CMK (cell line): ENCODE measurements at regions not wholly inside any gene's neighbourhood (a gene's known extent, or its start where the extent isn't known, plus 50 kb on each side); places are given as distances from the start of the nearest gene placed in this dataset.

Source experiments
- DNase-seq: peaks from one replicate; pipeline ENCODE4 v3.0.0-alpha.2; 2010; ENCODE audit warnings: low read depth

DNA sequence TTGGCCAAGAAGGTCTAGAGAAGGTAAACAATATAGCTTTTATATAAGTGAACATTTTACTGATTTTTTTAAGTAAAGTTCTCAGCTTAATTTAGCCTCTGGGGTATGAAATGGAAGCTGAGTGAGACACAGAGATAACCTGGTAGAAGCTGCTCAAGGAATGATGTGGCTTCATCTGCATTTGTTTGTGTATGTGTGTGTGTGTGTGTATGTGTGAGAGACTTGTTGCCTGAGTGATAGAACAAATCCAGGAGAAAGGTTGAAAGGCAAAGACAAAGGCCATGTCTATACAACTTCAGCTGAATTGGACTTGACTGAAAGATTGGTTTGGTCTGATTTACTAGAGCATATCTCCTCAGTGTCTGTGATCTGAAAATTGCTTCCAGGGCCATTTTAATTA is 63.6 kb downstream of the PCDH7 start:
- DNase-seq = no peak

DNA sequence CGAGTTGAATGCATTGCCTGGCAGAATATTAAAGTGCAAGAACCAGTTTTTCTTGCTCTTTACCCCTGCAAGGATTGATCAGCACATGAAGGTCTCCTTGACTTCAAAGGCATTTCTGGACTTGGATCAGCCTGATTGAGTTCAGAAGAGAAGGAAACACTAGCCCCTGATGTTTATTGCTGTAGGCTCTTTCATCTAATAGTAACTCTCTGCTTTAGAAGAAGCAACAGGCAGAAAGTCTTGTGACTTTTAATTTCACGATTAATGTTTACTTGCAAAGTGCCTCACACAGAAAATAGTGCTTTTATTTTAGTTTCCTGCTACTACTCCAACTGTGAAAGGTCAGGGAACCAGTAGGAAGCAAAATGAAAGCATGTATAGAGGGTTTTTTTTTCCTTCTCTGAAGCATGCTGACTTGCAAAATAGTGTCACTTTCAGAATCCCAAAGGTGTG is 69.1 kb downstream of the PCDH7 start:
- DNase-seq = no peak

DNA sequence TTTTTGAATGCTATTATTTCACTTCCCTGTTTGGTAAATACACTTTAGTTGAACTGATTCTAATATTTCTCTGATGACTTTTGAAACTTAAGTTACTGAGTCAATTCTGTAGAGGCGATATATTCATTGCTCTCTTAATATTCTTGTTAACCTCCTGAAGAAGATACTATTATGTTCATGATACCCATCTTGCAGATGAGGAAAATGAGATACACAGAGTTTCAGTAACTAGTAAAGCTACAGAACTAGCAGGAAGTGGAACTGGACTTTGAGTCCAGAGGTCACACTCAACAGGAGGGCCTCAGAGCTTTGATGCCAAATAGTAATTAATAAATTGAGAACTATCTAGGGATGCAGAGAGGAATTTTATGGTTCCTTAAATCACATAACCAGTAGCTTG is 70.0 kb downstream of the PCDH7 start:
- DNase-seq = no peak

DNA sequence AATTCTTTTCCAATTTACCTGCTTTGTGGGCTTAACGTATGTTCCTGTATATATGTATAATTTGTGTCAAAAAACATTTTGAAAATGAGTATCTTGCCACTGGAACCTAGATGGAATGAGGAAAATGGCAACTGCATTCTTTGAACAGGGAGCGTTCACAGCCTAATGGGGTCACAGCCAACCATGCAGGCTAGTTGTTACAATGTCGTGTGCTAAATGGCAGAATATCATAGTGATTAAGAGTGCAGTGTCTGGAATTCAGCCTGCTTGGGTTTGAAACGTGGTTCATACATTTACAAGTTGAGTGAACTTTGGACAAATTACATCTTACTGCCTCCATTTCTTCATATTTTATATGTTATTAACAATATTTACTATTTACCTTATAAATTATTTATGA is 70.8 kb downstream of the PCDH7 start:
- DNase-seq = no peak

DNA sequence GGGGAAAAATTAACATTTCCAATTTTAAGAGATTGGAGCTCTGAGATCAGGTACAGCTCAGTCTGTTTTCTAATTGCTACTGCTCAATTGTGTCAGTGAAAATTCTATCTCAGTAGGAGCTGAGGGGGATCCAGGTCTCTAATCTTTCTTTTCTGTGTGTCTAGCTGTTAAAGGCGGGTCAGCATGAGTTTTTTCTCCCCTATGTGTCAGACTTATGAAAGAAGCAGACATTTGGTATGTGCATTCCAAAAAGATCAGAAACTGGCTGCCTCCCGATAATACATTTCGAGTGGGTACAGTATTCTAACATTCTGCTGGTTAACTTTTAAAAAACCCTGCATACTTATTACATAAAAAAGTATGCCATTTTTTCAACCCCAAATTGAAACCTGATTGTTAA is 72.4 kb downstream of the PCDH7 start:
- DNase-seq = no peak

DNA sequence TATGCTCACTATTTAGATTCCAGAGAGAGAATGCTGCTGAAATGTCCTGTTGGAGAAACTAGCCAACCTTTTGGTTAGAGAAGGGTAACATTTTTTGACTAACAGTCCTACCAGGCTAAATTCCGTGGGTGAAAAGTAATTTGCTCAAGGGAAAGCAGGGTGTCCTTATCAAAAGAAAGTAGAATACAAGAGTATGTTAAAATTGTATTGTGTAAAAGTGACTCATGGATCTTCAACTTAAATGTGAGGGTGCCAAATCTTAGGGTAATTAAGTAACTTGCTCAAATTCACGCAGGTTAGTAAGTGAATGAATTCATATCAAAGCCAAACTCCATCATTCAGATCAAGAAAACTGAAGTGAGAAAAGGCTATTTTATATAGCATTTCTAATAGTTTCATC is 81.7 kb downstream of the PCDH7 start:
- no peak for DNase-seq

DNA sequence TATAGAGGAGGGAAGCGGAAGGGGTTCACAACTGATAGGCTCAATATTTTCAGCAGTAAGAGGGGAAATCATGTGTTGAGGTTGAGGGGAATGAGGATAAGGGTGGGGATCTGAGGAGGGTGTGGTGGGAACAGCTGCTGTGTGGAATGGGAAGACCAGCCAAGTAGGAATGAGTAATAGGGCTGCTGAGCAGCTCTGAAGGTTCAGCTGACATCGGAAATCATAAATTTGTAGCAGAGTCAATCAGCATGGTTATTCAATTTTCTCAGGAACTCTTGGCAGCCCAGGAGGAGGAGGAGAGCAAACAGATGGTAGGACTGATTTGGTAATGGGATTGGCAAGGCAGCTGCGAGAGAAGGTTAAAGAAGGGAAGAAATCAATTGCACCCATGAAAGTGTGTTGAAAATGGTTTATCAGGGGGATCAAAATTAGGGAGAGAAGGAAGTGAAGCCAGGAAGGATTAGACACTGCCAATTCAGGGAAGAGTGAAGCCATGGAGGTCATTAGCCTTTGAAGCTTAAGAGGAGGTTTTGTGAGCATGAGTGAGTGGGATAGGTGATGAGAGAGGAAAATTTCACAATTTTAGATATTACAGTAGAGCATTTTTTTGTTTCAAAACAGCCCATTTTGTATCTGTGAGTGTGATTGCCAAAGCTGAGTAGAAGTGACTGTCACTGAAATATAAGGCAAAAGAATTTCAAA is 82.6 kb downstream of the PCDH7 start:
- no peak for DNase-seq

DNA sequence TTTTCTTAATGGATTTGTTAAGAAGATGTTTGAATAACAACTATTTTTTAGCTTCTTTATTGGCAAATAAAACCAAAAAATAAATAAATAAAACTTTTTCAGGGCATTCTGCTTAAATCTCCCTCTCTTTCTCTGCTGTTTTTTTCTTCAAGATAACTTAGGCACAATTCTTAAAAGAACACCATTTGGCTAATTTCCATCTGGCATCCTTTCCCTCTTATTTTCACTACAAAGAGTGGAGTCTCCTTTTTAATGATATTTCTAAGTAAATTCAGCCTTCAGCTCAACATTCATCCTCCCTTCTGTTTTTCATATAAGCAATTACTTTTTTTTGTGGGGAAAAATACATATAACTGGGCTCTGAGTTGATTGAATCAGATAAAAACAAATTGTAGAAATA is 88.1 kb downstream of the PCDH7 start:
- DNase-seq = no peak

DNA sequence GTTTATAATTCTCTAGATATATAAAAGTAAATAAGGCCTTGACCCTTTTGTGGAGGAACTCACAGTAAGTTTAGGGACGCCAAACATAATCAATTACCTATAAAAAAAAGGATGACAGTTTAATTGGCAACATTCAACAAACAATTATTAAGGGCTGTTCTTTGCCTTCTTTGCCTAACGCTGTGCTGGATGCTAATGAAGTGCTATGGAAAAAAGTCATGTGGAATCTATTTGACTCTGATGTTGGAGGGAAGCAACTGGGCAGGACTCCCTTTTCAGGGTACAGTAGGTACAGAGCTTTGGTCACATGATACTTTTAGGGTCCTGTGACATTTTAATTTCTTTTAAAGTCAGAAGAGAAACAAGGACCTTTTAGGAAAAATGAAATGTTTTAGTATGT is 91.1 kb downstream of the PCDH7 start:
- DNase-seq = no peak

DNA sequence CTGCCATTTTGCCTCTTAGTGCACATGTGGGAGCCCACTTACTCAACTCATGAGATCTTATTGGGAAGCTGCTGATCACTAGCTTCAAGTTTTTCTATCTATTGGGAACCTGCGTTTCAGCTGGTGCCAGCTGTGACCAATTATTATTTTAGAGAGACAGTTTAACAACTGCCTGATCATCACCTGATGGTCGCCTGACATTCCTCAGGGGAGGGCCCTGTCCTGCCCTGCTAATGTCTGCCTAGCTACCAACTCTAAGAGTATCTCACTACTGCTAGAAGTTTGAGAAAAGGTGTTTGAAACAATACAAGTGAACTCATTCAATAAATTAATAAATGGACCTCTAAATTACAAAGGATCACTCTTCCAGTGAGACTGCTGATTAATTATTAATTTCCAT is 95.5 kb downstream of the PCDH7 start:
- no peak for DNase-seq

DNA sequence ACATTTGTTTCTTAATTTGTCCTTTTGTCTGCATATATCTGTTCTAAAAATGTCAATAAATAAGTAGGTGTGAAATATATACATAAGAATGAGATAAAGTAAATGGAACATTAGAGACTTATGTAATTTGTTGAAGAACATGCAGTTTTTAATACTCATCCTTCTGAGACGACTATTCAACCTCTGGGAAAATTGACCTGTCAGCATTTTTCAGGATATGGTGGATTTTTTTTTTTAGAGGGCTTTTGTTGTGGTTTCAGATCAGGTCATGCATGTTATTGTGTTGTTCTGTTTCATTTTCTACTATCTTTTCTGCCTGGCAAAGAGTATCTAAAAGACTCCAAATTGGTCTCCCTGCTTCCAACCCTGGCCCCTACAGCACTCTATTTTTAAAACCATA is 97.3 kb downstream of the PCDH7 start:
- no peak for DNase-seq

DNA sequence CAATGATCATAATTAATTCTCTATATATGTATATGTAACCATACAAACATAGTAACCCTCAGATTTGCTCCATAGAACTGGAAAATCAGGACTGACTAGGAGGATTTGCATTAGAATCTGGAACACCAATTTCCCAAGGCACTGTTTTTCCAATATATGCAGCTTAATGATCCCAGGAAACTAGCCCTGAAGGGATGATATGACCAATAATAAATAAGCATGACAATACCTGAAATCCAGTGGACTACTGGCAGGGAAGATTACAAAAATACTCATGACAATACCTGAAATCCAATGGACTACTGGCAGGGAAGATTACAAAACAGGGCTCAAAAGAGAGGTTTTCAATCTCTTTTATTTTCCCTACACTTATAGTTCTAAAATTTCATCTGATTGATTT is 98.4 kb downstream of the PCDH7 start:
- DNase-seq = no peak

DNA sequence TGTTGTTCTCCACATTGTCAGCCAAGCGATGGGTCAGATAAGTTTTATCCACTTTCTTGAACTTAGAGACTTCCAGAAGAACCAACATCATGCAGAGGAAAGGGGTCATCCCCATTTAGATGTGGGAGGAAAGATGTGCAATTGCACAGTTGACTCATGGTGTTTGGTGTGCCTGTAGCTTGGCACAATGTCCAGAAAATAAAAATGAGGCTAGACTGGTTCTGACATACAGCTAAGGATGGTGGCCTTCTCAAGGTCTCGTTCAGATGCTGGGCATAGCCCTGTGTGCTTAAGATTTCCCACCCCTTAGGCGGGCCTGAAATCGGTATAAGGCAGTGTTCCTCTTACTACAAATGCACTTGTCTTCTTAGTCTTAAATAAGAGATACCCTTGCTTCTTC is 101.1 kb downstream of the PCDH7 start:
- DNase-seq = no peak

DNA sequence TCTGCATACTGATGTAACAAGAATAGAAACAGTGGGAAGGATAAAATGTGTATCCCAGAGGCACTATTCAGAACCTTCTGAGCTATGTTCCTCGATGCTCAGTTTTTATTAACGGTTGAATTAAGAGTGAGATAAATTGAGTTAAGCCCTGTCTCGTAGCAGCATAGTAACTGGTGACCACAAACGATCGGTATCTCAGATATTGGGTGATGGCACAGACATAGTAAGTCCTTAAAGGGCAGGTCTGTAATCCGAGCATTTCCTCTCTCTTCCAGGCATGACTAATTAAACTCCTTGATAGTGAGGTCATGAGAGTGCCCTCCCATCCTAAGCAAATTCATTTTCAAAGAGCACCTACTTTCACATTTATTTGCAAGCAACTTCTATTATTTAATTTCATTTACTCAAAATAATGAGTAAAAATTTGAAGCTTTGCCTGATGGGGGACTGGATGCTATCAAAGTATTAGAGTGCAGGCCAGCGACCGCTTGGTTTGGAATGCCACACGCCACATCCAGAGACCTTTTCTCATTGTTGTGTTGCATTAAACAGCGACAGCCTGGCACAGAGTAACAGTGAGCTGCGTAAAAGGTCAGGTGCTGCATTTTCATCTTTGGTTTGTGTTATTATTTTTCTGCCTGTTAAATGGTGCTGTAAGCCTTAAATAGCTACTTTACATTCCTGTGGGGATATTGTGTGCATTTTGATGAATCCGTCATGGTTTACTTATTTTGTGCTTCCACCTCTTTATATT is 101.9 kb downstream of the PCDH7 start:
- no peak for DNase-seq

DNA sequence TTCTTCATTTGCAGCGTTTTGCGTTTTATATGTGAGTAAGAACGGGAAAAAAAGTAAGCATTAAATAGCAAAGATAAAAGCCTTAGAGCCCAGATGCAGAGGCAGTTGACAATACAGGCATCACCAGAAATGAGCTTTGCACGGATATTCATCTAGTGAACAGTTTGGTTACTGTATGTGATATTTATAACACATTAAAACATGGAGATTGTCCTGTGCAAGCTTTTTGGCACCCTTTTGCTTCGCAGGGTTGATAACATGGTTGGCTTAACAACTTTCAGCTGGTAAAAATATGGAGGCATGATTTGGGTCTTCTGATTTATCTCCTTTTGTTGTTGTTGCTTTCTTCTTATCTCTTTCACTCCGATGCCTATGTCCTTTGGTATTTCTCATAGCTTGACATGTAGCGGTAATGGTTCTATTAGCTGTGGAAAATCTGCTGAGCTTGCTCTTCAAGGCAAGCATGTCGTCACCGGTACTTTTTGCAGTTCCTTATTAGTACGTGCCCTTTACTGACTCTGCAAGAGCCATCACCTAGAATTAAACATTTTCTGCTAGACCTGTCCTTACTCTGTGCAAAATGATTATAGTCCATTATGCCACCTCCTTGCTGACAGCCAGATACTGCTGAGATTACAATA is 102.9 kb downstream of the PCDH7 start:
- DNase-seq = no peak

DNA sequence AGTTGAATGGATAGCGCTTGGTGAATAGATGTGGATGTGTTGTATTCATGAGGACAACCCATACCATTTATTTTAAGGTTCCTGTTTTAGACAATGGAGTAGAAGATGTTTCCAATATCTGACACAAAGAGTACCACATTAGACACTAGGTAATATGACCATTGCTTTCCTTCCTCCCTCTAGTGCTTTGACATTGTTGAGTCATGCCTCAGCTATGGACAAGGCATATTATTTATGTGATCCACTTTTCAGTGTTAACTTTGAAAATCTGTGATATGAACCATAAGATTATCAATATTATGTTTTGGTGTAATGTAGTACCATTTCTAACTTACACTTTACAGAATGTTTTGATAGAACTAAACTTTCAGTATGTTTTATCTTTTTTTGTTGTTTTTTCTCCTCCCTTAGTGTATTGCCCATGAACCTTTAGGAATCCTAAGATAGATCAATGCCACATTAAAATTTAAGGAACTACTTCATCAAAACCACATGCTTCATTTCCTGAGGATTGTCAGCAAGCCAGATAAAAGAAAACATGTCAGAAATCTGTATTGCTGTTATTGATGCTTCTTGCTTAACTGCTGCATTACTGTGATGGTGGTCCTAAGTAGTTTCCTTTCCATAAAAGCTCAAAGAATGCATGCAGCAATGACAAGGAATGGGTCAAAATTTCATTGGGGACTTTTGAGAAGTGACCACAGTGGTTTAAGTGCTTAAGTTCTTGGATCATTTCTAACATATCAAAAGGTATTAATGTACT is 105.0 kb downstream of the PCDH7 start:
- no peak for DNase-seq

DNA sequence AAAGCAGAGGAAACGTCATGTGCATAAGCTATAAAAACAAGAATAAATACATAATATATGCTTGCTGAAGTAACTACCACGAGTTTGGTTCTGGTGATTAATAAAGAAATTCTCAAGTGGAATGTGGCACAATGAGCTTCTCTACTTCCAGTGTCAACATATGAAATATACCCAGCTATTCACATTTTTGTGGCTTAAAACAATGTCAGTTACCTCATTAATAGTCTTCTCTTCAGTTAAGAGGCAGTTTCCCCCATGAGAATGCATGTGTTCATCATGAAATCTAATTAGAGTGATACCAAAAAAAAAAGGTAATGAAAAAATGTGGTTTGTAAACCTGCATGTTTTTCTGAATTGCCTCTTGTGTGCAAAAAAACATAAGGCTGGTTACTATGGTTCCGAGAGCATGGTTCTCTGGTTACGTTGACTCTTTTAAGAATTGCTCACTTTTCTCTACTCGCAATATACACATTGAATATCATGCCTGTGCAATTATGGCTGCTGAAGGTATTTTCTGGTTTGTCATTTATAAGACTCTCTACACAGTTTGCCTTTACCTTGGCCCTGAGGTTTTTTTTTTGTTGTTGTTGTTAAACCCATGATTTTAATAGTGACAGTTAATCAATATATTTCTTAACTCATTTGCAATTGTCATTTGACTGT is 108.2 kb downstream of the PCDH7 start:
- DNase-seq = no peak

DNA sequence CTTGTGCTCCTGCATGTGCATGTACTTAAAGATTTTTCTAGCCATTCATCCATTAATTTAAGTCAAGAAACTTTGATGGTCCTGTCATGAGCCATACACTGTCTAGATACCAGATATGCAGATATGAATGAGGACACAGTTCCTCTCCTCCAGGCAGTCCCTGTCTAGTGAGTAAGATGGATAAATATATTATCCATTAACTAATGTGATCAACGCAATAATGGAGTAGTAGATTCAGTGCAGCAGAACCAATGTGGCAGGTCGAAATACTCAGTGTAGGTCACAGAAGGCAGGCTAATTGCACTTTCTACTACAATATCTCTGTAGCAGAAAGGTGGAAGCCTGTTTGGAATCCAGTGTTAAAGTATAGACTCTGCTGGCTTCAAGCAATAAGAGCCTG is 112.5 kb downstream of the PCDH7 start:
- DNase-seq = no peak

DNA sequence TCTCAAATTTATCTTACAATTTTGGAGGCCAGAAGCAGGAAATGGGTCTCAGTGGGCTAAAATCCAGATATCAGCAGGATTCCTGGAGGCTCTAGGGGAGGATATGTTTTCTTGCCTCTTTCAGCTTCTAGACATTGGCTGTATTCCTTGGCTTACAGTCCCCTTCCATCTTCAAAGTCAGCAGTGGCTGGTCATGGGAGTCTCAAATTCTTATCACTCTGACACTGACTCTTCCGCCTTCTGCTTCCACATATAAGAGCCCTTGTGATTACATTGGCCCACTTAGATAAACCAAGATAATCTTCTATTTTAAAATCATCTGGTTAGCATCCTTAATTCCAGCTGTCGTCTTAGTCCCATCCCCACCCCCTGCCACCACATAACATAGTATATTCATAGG is 113.0 kb downstream of the PCDH7 start:
- peak; percentile 26 for DNase-seq

DNA sequence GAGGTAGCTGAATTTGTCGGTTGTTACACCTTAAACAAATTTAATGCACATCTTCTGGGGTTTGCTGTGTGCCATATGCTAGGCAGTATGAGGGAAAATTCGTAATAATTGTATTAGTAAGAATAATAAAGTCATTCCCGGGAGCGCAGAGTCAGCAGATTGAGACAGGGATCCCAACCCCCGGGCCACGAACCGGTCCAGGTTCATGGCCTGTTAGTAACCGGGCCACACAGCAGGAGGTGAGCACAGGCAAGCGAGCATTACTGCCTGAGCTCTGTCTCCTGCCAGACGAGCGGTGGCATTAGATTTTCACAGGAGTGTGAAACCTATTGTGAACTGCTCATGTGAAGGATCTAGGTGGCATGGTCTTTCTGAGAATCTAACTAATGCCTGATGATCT is 114.9 kb downstream of the PCDH7 start:
- DNase-seq = no peak

DNA sequence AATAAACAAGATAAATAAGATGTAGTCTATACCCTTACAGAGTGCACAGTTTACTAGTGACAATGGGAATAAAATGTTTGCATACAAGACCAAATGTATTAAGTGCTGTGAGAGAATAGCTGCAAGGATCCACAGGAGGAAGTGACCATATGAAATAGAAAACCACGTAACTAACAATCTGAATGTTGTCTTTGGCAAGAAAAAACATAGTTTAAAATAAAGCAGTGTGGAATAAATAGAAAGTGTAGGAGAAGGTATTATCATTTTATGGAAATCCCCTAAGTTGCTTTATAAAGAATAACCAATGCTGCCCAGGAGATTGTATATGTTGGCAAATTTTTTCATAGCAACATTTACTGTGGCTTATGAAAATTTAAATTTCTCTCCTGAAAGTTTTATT is 116.1 kb downstream of the PCDH7 start:
- no peak for DNase-seq

DNA sequence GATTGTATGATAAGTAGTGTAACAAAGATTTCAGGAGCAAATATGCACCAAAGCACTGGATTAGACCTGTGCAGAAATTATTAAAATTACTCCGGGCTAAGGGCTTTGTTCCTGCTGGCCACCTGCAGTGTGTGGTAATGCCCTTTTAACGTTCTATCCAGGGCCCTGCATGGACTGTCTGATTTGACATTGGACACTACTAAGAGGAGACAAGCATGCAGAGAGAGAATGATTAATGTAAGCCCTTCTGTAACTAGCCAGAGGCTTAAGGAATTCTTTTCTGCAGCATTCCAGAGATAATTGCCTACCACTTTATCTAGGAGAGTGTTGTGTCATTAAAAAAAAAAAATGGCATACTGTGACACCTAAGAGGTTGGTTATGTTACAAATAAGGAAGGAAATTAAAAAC is 117.0 kb downstream of the PCDH7 start:
- DNase-seq = no peak
